ENCODE measurements at regions not wholly inside any gene's neighbourhood (a gene's known extent, or its start where the extent isn't known, plus 50 kb on each side); places are given as distances from the start of the nearest gene placed in this dataset.

DNA sequence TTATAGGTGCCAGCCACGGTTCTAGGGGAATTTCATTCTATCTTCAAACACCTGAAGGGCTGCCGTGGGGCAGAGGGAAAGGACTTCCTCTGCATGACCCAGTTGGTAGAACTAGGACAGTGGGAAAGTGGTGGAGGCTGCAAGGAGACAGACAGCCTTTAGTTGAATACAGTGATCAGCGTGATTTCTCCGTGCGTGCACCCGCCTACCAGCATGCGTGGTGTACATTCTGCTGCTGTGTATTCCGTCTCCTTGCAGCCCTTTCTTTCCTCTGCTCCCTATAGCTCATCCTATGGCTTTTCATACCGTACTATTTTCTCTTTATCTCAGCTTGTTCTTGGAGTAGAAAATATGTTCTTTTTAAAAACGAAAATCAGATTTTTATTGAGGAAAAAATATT is 146.9 kb downstream of the MRM1 start:
- TF ChIP-seq, protein P1, sequence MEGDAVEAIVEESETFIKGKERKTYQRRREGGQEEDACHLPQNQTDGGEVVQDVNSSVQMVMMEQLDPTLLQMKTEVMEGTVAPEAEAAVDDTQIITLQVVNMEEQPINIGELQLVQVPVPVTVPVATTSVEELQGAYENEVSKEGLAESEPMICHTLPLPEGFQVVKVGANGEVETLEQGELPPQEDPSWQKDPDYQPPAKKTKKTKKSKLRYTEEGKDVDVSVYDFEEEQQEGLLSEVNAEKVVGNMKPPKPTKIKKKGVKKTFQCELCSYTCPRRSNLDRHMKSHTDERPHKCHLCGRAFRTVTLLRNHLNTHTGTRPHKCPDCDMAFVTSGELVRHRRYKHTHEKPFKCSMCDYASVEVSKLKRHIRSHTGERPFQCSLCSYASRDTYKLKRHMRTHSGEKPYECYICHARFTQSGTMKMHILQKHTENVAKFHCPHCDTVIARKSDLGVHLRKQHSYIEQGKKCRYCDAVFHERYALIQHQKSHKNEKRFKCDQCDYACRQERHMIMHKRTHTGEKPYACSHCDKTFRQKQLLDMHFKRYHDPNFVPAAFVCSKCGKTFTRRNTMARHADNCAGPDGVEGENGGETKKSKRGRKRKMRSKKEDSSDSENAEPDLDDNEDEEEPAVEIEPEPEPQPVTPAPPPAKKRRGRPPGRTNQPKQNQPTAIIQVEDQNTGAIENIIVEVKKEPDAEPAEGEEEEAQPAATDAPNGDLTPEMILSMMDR (IDR thresholded peaks at IDR 0.05): no peak
- TF ChIP-seq POLR2A (IDR thresholded peaks at IDR 0.05): no peak

Data from adrenal gland (tissue), 5 donors.